Activated T-cell treated with anti-CD3 and anti-CD28 coated beads for 24 hours (primary cell): ENCODE measurements at regions not wholly inside any gene's neighbourhood (a gene's known extent, or its start where the extent isn't known, plus 50 kb on each side); places are given as distances from the start of the nearest gene placed in this dataset.

Source experiments
- DNase-seq: peaks from one replicate; pipeline ENCODE4 v3.0.0-alpha.2; 2020; ENCODE audit warnings: low read depth

- DNase-seq = no peak
These were observed 603.7 kb upstream of the CFAP20DC start for GRCh38 chr3:59653405-59654122.

GRCh38 chr3:59644479-59645402 lies 594.9 kb upstream of the CFAP20DC start:
- DNase-seq = no peak

GRCh38 chr3:59641169-59641899 lies 591.5 kb upstream of the CFAP20DC start:
- DNase-seq = no peak

- no peak for DNase-seq
These were observed 583.1 kb upstream of the CFAP20DC start for GRCh38 chr3:59632760-59633573.

- no peak for DNase-seq
These were observed 581.7 kb upstream of the CFAP20DC start for GRCh38 chr3:59631482-59631881.

GRCh38 chr3:59621037-59621436 lies 571.2 kb upstream of the CFAP20DC start:
- no peak for DNase-seq

GRCh38 chr3:59620325-59620724 lies 570.5 kb upstream of the CFAP20DC start:
- DNase-seq = no peak

GRCh38 chr3:59612444-59612715 lies 562.6 kb upstream of the CFAP20DC start:
- DNase-seq = no peak

GRCh38 chr3:59611649-59612443 lies 562.0 kb upstream of the CFAP20DC start:
- no peak for DNase-seq

GRCh38 chr3:59609657-59610348 lies 560.0 kb upstream of the CFAP20DC start:
- no peak for DNase-seq

- DNase-seq = no peak
These were observed 558.5 kb upstream of the CFAP20DC start for GRCh38 chr3:59608356-59608755.

GRCh38 chr3:59607656-59608055 lies 557.8 kb upstream of the CFAP20DC start:
- DNase-seq = no peak

- DNase-seq = no peak
These were observed 556.9 kb upstream of the CFAP20DC start for GRCh38 chr3:59606638-59607266.

- DNase-seq = no peak
These were observed 556.2 kb upstream of the CFAP20DC start for GRCh38 chr3:59605944-59606534.

- no peak for DNase-seq
These were observed 555.5 kb upstream of the CFAP20DC start for GRCh38 chr3:59605318-59605717.

- DNase-seq = no peak
These were observed 551.7 kb upstream of the CFAP20DC start for GRCh38 chr3:59601486-59601885.

- no peak for DNase-seq
These were observed 550.8 kb upstream of the CFAP20DC start for GRCh38 chr3:59600631-59601030.

- DNase-seq = no peak
These were observed 546.9 kb upstream of the CFAP20DC start for GRCh38 chr3:59596741-59597140.

GRCh38 chr3:59595830-59596229 lies 546.0 kb upstream of the CFAP20DC start:
- DNase-seq = no peak

- DNase-seq = no peak
These were observed 543.6 kb upstream of the CFAP20DC start for GRCh38 chr3:59593380-59593779.
